ENCODE measurements at regions not wholly inside any gene's neighbourhood (a gene's known extent, or its start where the extent isn't known, plus 50 kb on each side); places are given as distances from the start of the nearest gene placed in this dataset.
"Not testable (repeated sequence)": the region's sequence is repeated elsewhere in the genome, so short reads cannot be mapped to it uniquely, and the experiment has no call there.

GRCh38 chr22:23397008-23397612 is 183.0 kb downstream of the IGLL1 start:
- no peak overlapping the region for H3K4me3 Mint-ChIP-seq
- H3K27ac Mint-ChIP-seq: no peak overlapping the region
- ATAC-seq (no peak), DNase-seq (no peak)
- no peak overlapping the region for H3K27ac ChIP-seq (ENCODE audit: low read depth, low read length)
- intact Hi-C loops (cut with micrococcal nuclease): no loop called here
- ChIA-PET POLR2A (no interaction called here), CTCF (interaction anchor here (0.6 kb wide), 1 partner anchor 118 kb away, joined by 4 read pairs; no protein-coding TSS in a partner anchor)
- H3K36me3 Mint-ChIP-seq: no peaks in the 10 kb centered on the region
- no peaks in the 10 kb centered on the region for H3K27me3 ChIP-seq (ENCODE audit: control insufficient read depth in 2 of 2, insufficient read depth in 2 of 2, low read length in 2 of 2)
- no peaks in the 10 kb centered on the region for H3K9me3 Mint-ChIP-seq
- H3K27me3 Mint-ChIP-seq: no peaks in the 10 kb centered on the region
- no peaks in the 10 kb centered on the region for H3K4me1 ChIP-seq (ENCODE audit: control insufficient read depth in 2 of 2, insufficient read depth in 2 of 2, low read length in 2 of 2)
- H3K9me3 ChIP-seq (ENCODE audit: control insufficient read depth in 2 of 3, low read length in 3 of 3): no peaks in the 10 kb centered on the region
- no peak overlapping the region for H3K4me3 ChIP-seq (ENCODE audit: low read length)
- H3K4me1 Mint-ChIP-seq: peaks cover 0 to 2% (median 0%) of the 10 kb centered on the region in 7 donors
- no peaks in the 10 kb centered on the region for H3K36me3 ChIP-seq (ENCODE audit: control insufficient read depth in 2 of 3, insufficient read depth in 3 of 3, low read length in 3 of 3)

- DNase-seq (no peak), ATAC-seq (no peak)
- no peaks in the 10 kb centered on the region for H3K9me3 ChIP-seq (ENCODE audit: control insufficient read depth in 2 of 3, low read length in 3 of 3)
- ChIA-PET CTCF (interaction anchor here (0.6 kb wide), 1 partner anchor 118 kb away, joined by 4 read pairs; no protein-coding TSS in a partner anchor), POLR2A (no interaction called here)
- Mint-ChIP-seq H3K4me1 (peaks cover 0 to 2% (median 0%) of the 10 kb centered on the region in 7 donors), H3K9me3 (no peaks in the 10 kb centered on the region), H3K4me3 (no peak overlapping the region), H3K27me3 (no peaks in the 10 kb centered on the region), H3K36me3 (no peaks in the 10 kb centered on the region), H3K27ac (no peak overlapping the region)
- H3K4me3 ChIP-seq (ENCODE audit: low read length): no peak overlapping the region
- intact Hi-C loops (cut with micrococcal nuclease): no loop called here
- no peaks in the 10 kb centered on the region for H3K27me3 ChIP-seq (ENCODE audit: control insufficient read depth in 2 of 2, insufficient read depth in 2 of 2, low read length in 2 of 2)
- no peak overlapping the region for H3K27ac ChIP-seq (ENCODE audit: low read depth, low read length)
- H3K4me1 ChIP-seq (ENCODE audit: control insufficient read depth in 2 of 2, insufficient read depth in 2 of 2, low read length in 2 of 2): no peaks in the 10 kb centered on the region
- H3K36me3 ChIP-seq (ENCODE audit: control insufficient read depth in 2 of 3, insufficient read depth in 3 of 3, low read length in 3 of 3): no peaks in the 10 kb centered on the region
Observed at GRCh38 chr22:23396362-23397007, 183.6 kb downstream of the IGLL1 start.

GRCh38 chr22:23395530-23396361 is 184.3 kb downstream of the IGLL1 start:
- H3K4me3 ChIP-seq (ENCODE audit: low read length): no peak overlapping the region
- ChIA-PET POLR2A (no interaction called here), CTCF (no interaction called here)
- no peaks in the 10 kb centered on the region for H3K9me3 Mint-ChIP-seq
- no peaks in the 10 kb centered on the region for H3K36me3 Mint-ChIP-seq
- H3K36me3 ChIP-seq (ENCODE audit: control insufficient read depth in 2 of 3, insufficient read depth in 3 of 3, low read length in 3 of 3): no peaks in the 10 kb centered on the region
- no peaks in the 10 kb centered on the region for H3K4me1 ChIP-seq (ENCODE audit: control insufficient read depth in 2 of 2, insufficient read depth in 2 of 2, low read length in 2 of 2)
- no peaks in the 10 kb centered on the region for H3K9me3 ChIP-seq (ENCODE audit: control insufficient read depth in 2 of 3, low read length in 3 of 3)
- no peaks in the 10 kb centered on the region for H3K27me3 Mint-ChIP-seq
- H3K27ac ChIP-seq (ENCODE audit: low read depth, low read length): no peak overlapping the region
- no peak for ATAC-seq
- no peak for DNase-seq
- H3K4me1 Mint-ChIP-seq: peaks cover 0 to 2% (median 0%) of the 10 kb centered on the region in 7 donors
- H3K27ac Mint-ChIP-seq: no peak overlapping the region
- H3K27me3 ChIP-seq (ENCODE audit: control insufficient read depth in 2 of 2, insufficient read depth in 2 of 2, low read length in 2 of 2): no peaks in the 10 kb centered on the region
- no peak overlapping the region for H3K4me3 Mint-ChIP-seq
- intact Hi-C loops (cut with micrococcal nuclease): no loop called here

GRCh38 chr22:23394525-23395326 is 185.4 kb downstream of the IGLL1 start:
- H3K27ac ChIP-seq (ENCODE audit: low read depth, low read length): no peak overlapping the region
- no peak overlapping the region for H3K4me3 Mint-ChIP-seq
- ChIA-PET CTCF (no interaction called here), POLR2A (no interaction called here)
- H3K4me1 ChIP-seq (ENCODE audit: control insufficient read depth in 2 of 2, insufficient read depth in 2 of 2, low read length in 2 of 2): no peaks in the 10 kb centered on the region
- no peak for DNase-seq
- H3K27me3 ChIP-seq (ENCODE audit: control insufficient read depth in 2 of 2, insufficient read depth in 2 of 2, low read length in 2 of 2): no peaks in the 10 kb centered on the region
- ATAC-seq: no peak
- no peaks in the 10 kb centered on the region for H3K9me3 ChIP-seq (ENCODE audit: control insufficient read depth in 2 of 3, low read length in 3 of 3)
- H3K4me3 ChIP-seq (ENCODE audit: low read length): no peak overlapping the region
- H3K27me3 Mint-ChIP-seq: no peaks in the 10 kb centered on the region
- H3K36me3 ChIP-seq (ENCODE audit: control insufficient read depth in 2 of 3, insufficient read depth in 3 of 3, low read length in 3 of 3): no peaks in the 10 kb centered on the region
- H3K36me3 Mint-ChIP-seq: no peaks in the 10 kb centered on the region
- intact Hi-C loops (cut with micrococcal nuclease): no loop called here
- no peaks in the 10 kb centered on the region for H3K9me3 Mint-ChIP-seq
- H3K4me1 Mint-ChIP-seq: peaks cover 0 to 2% (median 0%) of the 10 kb centered on the region in 7 donors
- no peak overlapping the region for H3K27ac Mint-ChIP-seq

GRCh38 chr22:23393721-23394320 is 186.3 kb downstream of the IGLL1 start:
- no peak overlapping the region for H3K27ac ChIP-seq (ENCODE audit: low read depth, low read length)
- H3K4me3 ChIP-seq (ENCODE audit: low read length): no peak overlapping the region
- H3K27me3 ChIP-seq (ENCODE audit: control insufficient read depth in 2 of 2, insufficient read depth in 2 of 2, low read length in 2 of 2): no peaks in the 10 kb centered on the region
- no peaks in the 10 kb centered on the region for H3K36me3 ChIP-seq (ENCODE audit: control insufficient read depth in 2 of 3, insufficient read depth in 3 of 3, low read length in 3 of 3)
- H3K4me1 Mint-ChIP-seq: peaks cover 0 to 2% (median 0%) of the 10 kb centered on the region in 7 donors
- ChIA-PET CTCF (no interaction called here), POLR2A (no interaction called here)
- ATAC-seq: no peak
- intact Hi-C loops (cut with micrococcal nuclease): no loop called here
- no peaks in the 10 kb centered on the region for H3K27me3 Mint-ChIP-seq
- H3K9me3 ChIP-seq (ENCODE audit: control insufficient read depth in 2 of 3, low read length in 3 of 3): no peaks in the 10 kb centered on the region
- H3K4me3 Mint-ChIP-seq: no peak overlapping the region
- H3K4me1 ChIP-seq (ENCODE audit: control insufficient read depth in 2 of 2, insufficient read depth in 2 of 2, low read length in 2 of 2): no peaks in the 10 kb centered on the region
- no peaks in the 10 kb centered on the region for H3K36me3 Mint-ChIP-seq
- DNase-seq: no peak
- H3K9me3 Mint-ChIP-seq: no peaks in the 10 kb centered on the region
- no peak overlapping the region for H3K27ac Mint-ChIP-seq

GRCh38 chr22:23393199-23393598 is 186.9 kb downstream of the IGLL1 start:
- H3K27me3 Mint-ChIP-seq; DNase-seq; H3K36me3 Mint-ChIP-seq; H3K4me3 Mint-ChIP-seq; H3K4me1 ChIP-seq (ENCODE audit: control insufficient read depth in 2 of 2, insufficient read depth in 2 of 2, low read length in 2 of 2); ATAC-seq; H3K36me3 ChIP-seq (ENCODE audit: control insufficient read depth in 2 of 3, insufficient read depth in 3 of 3, low read length in 3 of 3); intact Hi-C loops (cut with micrococcal nuclease); H3K9me3 Mint-ChIP-seq; H3K27me3 ChIP-seq (ENCODE audit: control insufficient read depth in 2 of 2, insufficient read depth in 2 of 2, low read length in 2 of 2); H3K4me1 Mint-ChIP-seq; POLR2A ChIA-PET; H3K27ac Mint-ChIP-seq; H3K9me3 ChIP-seq (ENCODE audit: control insufficient read depth in 2 of 3, low read length in 3 of 3); CTCF ChIA-PET; H3K27ac ChIP-seq (ENCODE audit: low read depth, low read length); H3K4me3 ChIP-seq (ENCODE audit: low read length): not testable (repeated sequence)
